ENCODE measurements at regions not wholly inside any gene's neighbourhood (a gene's known extent, or its start where the extent isn't known, plus 50 kb on each side); places are given as distances from the start of the nearest gene placed in this dataset.

DNA sequence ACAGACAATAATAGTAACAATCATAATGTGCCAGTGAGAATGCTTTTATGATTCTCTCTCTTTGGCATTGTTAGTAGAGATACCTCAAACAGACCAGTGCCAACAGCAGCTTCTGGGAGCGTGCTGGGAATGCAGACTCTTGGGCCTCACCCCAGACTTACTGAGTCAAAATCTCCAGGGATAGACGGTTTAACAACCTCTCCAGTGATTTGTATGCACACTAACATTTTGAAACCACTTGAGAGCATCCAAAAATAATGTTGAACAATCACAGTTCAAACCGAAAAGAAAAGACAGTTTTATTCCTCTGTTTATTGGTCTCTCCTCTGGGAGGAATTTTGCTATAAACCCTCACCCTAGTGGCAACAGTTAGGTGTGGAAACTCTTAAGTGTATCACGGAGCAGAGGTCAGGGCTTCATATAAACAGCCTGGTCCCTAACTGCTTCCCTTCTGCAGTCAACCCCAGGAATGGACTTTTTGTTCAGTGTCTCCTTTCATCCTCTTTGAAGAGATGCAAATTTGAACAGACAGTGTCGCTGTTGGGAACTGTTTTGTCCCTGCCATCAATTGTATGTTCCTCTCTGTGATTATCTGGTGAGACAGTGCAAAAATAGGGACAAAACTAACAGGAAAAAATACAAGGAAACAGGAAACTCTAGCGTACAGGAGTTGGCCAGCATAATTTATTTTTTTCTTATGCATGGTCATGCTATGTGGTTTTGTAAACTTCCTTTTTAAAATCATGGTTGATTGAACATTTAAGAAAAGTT lies 162.4 kb upstream of the BTBD3 start:
- FAIRE-seq = peak; percentile 42
- peak; percentile 5 to 10 for DNase-seq (ENCODE audit: low spot score in 2 of 2)

DNA sequence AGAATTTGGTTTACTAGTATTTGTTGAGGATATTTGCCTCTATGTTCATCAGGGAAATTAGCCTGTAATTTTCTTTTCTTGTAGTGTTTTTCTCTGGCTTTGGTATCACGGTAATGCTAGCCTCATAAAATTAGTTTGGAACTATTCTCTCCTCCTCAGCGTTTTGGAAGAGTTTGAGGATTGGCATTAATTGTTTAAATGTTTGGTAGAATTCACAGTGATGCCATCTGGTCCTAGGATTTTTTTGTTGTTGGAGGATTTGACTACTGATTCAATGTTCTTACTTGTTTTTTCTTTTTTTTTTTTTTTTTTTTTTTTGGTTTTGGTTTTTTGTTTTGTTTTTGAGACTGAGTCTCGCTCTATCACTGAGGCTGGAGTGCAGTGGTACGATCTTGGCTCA lies 156.2 kb upstream of the BTBD3 start:
- FAIRE-seq (no peak), DNase-seq (ENCODE audit: low spot score in 2 of 2) (no peak)

DNA sequence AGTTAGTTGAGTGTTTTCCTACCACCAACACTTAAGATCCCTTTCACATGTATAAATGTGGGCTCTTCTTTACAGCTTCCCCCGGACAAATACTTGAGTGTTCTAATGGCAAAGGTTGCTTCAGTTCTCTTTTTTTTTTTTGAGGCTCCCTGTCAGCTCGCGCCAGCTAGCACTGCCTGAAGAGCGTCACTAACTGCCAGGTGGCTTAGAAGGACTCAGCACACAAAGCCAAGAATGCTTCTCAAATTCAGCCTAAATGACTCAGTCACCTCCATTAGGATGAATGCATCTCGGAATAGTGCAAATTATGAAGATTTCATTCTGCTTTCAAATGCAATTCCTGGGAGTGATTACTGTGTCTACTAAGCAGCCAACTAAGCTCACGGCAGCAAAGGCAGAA lies 150.7 kb upstream of the BTBD3 start:
- DNase-seq (ENCODE audit: low spot score in 2 of 2) (no peak), FAIRE-seq (no peak)

DNA sequence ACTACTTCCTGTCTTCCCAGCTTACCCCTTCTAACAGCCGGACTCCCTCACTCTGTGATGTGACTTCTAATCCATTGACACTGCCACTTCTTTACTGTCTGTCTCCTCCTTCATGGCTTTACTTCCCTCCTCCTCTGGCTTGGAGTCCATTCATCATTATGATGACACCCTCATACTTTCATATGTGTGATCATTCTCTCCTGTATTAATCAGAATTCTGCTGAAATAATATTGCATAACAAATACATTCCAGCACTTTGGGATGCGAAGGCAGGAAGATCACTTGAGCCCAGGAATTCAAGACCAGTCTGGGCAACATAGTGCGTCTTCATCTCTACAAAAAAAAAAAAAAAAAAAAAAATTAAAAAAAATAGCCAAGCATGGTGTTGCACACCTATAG lies 147.9 kb upstream of the BTBD3 start:
- FAIRE-seq (no peak), DNase-seq (ENCODE audit: low spot score in 2 of 2) (no peak)

DNA sequence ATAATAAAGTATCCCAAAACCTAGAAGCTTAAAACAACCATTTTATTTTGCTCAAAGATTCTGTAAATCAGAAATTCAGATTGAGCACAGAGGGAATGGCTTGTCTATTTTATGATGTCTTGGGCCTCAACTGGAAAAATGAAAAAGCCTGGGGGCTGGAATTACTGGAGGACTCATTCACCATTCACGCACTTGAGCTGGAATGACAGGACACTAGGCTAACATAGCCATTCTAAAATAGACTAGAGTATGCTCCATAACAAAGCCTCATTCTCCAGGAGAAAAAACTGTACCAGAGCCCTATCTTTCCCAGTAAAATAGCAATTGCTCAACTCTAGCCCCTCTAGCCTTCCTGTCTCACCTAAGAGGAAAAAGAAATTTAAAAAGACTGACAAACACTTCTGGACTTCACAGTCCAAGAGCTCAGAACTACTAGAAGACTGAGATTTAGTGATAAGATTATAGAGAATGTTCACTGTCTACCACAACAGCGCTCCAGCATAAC lies 145.4 kb upstream of the BTBD3 start:
- DNase-seq (ENCODE audit: low spot score in 2 of 2) = no peak
- FAIRE-seq = no peak

DNA sequence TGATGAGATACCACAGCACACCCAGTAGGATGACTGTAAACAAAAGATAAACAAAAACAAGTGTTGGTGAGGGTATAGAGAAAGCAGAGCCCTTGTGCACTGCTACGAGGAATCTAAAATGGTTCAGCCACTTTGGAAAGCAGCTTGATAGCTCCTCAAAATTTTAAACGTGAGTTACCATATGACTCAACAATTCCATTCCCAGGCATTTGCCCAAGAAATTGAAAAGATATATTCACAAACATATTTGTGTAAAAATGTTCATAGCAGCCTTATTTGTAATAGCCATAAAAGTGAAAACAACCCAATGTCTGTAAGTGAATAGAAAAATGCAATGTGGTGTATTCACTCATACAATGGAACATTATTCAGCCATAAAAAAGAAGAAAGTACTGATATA lies 141.0 kb upstream of the BTBD3 start:
- DNase-seq (ENCODE audit: low spot score in 2 of 2) (no peak), FAIRE-seq (no peak)

DNA sequence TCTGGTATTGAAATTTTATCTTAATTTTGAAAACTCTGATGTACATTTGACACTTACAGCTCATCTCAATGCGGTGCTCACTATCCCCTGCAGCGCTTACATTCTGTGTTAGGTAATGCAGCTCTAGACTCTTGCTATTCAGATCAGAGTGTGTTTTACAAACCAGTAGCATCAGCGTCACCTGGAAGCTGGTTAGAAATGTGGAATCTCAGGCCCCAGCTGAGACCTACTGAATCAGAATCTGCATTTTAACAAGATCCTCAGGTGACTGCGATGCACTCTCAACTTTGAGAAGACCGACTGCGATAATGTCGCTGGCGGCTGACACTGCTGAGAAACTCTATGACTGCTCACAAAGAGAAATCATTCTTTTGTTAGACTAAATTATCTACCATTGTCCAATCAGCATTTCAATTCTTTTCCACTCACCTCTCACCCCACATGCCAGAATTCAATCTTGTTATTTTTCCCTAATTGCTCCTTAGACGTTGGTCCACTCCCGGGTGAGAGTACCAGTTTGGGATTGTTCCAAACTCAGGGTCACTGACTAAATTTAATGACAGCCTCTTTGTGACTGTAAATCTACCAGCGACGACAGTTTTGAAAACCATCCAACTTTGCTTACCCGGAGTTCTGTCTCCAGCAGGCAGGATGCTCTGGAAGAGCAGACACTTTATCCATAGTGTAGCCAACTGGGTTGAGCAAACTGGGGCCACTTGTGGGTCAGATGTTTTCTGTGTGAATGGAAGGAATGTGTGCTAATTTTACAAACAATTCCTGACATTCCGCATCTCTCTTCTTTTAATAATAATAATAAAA lies 140.1 kb upstream of the BTBD3 start:
- FAIRE-seq (no peak), DNase-seq (ENCODE audit: low spot score in 2 of 2) (peak in 1 of 2 donors; percentile 2)

DNA sequence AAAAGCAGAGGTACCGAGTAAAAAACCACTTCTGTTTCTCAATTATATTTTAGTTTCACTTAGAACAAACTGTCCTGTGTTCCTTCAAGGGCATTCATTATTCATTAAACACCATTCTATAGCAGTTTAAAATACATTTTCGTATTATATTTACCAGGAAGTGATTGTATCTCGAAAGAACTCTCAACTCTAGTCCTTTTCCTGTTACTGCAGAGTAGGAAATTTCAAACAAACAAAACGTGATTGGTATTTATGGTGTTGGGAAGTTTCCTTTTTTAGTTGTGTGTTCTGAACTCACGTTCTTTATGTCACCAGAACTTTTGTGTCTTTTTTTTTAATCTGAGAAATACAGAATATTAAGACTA lies 139.5 kb upstream of the BTBD3 start:
- FAIRE-seq = no peak
- DNase-seq (ENCODE audit: low spot score in 2 of 2) = no peak

DNA sequence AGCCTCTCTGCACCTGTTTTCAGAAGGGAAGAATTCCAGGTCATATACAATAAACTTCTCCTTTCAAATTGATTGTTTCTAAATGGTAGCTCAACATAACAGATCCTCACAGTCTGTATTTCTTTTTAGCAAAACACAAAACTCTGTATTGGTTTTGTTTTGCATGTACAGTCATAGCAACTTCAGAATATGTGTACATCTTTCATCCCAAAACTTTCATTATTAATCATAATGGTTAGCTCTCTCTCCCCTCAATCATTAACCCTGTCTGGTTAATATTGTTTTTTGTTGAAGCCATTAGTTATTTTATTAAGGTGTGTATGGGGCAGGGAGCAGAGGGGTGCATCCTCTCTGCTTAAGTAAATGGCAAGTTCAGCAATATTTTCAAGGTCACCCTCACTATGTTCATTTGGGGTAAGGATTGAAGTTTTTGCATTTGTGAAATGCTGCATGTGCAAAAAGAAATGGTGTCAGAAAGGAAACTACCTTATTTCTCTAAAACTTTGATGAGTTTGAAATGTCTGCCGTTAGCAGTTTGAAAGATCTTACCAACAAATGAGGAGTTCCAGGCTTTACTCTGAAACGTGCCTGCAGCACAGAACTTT lies 136.8 kb upstream of the BTBD3 start:
- no peak for FAIRE-seq
- no peak for DNase-seq (ENCODE audit: low spot score in 2 of 2)

DNA sequence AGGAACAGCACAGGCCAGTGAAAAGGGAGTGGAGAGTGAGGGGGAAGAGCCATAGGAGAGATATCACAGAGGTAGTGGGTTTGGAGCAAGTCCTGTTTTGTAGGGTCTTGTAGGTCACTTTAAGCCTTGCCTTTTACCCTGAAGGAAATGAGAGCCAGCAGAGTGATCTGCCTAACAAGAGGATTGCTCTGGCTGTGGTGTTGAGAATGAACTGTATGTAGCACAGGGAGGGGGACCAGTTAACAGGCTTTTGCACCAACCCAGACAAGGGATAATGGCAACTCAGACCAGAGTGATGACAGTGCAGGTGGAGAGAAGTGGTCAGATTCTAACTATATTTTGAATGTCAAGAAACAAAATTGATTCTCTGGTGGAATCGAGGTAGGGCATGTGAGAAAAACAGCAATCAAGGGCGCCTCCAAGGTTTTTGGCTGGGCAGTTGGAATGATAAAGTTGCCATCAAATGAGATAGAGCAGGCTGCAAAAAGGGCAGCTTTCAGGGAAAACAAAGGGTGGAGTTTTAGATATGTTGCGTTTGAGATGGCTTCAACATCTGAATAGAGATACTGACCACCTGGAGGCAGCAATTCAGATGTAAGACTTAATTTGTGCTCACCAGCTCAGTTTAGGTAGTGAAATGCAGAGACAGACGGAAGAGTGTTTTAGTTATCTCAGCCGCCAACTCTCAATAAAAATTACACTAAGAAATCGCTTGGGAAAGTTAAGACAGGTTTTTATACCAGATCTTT lies 134.4 kb upstream of the BTBD3 start:
- DNase-seq (ENCODE audit: low spot score in 2 of 2) (no peak), FAIRE-seq (no peak)

DNA sequence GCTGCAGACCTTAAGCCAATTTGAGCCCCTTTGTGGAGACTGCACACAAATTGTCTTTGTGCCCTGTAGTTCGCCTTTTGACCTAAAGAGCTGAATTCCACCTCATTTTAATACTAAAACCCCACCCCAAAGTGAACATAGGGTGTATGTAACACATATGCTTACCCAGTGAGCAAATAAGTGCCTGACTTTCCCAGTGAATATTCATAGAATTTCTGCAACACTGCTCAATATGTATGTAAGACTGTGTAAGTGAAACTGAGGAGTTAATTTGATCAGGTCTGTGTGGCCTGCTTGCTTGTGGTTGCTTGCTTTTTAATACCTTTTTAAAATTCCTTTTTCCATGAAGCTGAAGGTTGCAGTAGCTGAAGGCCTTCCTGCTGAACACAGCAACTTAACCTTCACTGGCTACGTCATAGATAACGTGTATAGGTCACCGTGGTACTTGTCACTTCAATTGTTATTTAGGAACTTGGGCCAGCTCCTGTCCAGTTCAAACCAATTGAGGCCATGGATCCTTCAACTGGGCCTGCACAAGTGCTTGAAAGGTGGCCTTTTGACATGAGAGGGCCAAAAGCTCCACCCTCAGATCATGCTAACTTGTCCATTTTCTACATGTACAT lies 131.7 kb upstream of the BTBD3 start:
- FAIRE-seq (no peak), DNase-seq (ENCODE audit: low spot score in 2 of 2) (no peak)

DNA sequence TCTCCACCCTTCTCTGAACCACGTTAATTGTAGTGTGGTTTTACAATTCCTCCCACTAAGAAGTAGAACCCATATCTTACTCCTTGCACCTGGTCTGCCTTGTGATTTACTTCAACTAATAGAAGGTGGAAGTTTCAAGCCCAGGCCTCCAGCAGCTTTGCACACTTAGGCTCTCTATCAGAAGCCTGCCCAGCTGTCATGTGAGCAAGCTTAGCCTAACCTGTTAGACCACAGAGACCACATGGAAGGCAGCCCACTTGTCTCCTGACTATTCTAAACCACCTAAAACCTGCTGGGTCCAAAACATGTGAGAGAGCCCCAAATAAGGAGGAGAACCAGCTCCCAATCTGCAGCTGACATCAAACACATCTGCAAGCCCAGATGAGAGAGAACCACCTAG lies 127.6 kb upstream of the BTBD3 start:
- no peak for FAIRE-seq

DNA sequence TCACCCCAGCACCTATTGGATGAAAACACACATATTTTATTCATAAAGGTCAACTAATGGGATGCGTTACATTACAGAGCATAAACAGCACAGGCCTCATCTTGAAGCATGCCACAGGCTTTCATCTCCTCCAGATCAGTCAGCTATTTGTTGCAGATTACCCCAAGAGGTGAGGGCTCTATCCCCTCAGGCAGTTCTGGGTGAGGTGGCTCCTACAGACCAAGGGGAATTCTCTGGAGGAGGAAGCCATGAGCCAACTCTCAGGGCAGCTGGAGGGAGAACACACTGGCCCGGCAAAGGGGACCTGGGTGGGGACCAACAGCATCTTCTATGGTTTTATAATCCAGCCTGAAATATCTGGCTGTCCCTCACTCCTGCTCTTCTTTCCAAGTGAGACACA lies 126.4 kb upstream of the BTBD3 start:
- DNase-seq (ENCODE audit: low spot score in 2 of 2) = no peak
- FAIRE-seq = no peak

More for the DNA sequence above, 127.6 kb upstream of the BTBD3 start:
- DNase-seq (ENCODE audit: low spot score in 2 of 2) = no peak

DNA sequence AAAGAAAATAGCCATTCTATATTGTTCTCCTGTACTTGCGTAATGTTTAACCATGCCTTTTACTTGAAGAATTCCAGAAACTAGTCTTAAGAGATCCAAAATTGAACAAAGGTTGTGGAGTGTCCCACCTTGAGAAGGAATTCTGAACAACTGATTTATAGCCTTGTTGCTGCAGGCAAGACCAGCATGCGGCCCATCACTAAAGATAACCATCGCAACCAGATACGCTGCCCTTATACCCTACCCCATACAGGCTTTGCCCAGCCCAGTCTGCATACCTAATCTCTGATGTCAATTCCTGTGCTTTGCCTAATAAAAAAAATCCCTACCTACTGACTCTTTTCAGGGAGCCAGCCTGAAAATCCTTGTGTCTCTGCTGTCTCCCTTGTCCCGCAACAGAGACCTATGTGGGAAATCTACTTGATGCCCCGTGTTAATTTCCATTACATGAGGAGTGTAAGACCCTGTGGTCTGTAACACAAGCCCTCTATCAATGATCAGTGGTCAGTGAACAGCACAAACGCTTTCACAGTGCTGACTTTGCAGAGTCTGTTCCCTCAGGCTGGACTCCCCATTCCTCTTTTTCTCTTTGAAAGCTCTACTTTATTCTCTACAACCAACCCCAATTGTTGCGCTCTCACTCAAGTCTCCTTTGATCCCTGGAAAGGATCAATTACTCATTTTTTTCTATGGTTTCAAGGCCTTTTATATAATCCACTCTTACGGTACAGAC lies 125.7 kb upstream of the BTBD3 start:
- no peak for DNase-seq (ENCODE audit: low spot score in 2 of 2)
- FAIRE-seq = no peak

DNA sequence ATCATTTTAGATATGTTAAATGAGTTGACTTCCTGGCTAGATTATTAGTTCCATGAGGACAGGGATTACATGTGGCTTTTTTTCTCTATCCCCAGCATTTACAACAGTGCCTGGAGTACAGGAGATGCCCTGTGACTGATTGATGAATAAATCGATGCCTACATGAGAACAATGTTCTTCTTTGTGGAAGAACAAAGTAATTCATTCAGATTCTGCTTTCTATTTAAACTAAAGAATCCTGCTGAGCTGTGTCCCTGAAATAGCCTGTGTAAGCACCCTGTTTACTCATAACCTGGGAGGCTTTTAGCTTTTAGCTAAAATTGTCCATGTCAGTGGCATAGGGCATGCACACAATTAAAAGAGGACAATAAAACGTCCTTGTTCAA lies 125.1 kb upstream of the BTBD3 start:
- DNase-seq (ENCODE audit: low spot score in 2 of 2) (no peak), FAIRE-seq (no peak)

DNA sequence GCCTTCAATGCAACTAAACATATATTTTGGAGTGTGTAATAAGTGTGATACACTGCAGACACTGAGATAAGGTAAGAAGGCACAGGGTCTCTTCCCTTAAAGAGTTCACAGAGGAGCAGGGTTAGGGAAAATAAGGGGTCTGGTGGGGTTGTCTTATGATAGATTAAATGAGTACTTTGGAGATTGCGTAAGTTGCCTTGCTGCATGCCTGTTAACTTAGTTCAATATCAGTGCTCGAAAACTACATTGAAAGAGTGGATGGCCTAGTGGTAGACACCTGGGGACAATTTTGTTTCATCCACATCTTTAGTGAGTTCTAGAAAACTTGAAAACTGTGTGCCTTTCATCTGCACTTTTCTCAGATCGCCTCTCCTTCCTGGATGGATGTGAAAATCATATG lies 123.2 kb upstream of the BTBD3 start:
- FAIRE-seq (no peak), DNase-seq (ENCODE audit: low spot score in 2 of 2) (no peak)

DNA sequence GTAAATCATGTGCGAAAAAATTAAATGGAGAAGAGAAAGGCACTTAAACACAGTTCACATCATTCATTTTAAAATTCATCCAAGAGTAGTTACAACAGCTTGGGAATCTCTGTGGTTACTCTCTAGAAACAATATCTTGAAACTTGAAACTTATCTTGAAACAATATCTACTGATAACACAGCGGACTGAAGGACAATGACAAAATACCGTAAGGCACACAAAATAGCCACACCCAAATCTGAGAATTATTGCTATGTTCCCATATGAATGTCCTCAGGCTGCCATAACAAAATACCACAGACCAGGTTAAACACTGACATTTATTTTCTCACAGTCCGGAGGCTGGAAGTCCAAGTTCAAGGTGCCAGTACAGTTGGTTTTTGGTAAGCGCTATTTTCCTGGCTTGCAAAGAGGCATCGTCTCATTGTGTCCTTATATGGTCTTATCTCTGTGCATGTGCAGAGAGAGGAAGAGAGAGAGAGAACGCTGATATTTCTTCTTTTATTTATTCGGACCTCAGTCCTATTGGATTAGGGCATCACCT lies 122.5 kb upstream of the BTBD3 start:
- no peak for FAIRE-seq

DNA sequence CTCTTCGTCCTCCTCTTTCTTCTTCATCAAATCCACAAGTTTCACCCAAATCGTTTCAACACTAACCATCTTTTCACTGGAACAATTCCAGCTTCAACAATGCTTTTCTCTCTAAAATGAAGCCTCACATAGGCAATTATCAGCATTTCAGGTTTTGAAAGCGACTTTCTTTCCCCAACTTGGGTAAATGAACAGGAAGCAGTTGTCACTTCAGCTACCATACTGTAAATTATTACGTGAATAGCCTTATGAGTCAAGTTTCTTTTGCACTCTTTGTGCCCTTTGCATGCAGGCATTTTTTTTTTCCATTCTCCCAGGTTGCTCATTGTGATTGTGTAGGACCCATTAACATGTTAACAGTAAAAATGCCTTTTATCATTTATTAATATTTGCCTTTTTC lies 121.7 kb upstream of the BTBD3 start:
- FAIRE-seq = no peak
- DNase-seq (ENCODE audit: low spot score in 2 of 2) = no peak

More for the DNA sequence above, 122.5 kb upstream of the BTBD3 start:
- DNase-seq (ENCODE audit: low spot score in 2 of 2) = no peak

DNA sequence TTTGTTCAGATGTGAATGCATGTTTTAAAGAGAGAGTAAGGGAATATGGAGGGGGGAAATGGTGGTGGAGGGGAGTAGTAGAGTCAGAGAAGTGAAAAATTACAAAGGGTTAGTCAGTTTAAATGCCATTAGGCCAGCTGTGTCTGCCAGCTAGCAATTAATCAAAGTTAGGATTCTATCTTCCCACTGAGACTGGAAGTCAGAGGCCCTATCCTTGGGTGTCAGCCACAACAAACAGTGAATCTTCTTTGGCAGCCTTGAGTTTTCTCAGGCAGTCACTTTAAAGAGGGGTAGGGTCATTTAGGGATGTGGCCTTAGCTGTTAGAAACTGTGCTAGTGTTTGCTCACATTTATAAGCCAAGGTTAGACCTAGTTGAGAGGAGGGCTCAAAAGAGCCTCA lies 120.5 kb upstream of the BTBD3 start:
- FAIRE-seq = no peak
- no peak for DNase-seq (ENCODE audit: low spot score in 2 of 2)

Measured in frontal cortex (tissue), 3 donors.